GM21526 (cell line): ENCODE measurements at regions not wholly inside any gene's neighbourhood (a gene's known extent, or its start where the extent isn't known, plus 50 kb on each side); places are given as distances from the start of the nearest gene placed in this dataset.

Experiments
- ATAC-seq: cut with Tn5 transposase; IDR thresholded peaks from one replicate; pipeline ENCODE4 v1.9.1; 2021; ENCODE audit warnings: moderate library complexity; ENCODE audit not compliant: unreplicated experiment, low FRiP score

DNA sequence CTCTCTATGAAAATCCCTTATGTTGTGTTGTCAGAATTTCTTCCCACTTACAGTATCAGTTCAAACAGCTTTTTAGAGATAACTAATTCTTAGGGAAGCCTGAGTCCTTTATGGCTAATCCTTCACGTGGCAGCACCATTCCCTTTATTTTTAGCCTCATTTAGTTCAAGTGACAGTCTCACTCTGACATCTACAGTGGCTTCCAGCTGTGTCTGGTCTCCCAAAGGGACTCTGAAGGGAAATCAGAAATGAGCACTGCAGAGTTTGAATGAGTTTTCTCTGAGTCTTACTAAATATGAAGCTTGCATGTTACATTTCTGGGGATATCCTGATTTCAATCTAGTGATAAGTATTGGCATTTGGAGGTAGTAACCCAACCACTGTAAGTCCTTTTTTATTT, 1104.1 kb downstream of the CDH11 start:
- no peak for ATAC-seq

DNA sequence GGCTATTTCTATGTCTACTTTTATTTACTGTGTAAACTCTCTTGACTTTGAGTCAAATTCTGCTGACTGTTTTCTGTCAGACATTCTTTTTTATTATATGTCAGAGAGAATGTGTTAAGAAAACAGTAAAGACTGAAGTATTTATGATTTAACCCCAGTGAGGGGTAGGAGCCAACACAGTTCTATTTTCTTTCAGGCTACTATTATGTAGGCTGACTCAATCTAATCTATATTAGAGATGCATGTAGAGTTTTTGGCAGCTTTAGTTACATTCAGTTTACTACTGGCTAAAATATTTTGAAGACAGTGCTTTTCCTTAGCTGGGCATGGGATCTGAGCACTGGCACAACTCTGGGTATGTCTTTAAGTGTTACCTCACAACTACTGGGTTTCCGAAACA, 1108.0 kb downstream of the CDH11 start:
- no peak for ATAC-seq

- ATAC-seq = no peak
These were observed 1109.7 kb downstream of the CDH11 start for GRCh38 chr16:64012166-64012565.

DNA sequence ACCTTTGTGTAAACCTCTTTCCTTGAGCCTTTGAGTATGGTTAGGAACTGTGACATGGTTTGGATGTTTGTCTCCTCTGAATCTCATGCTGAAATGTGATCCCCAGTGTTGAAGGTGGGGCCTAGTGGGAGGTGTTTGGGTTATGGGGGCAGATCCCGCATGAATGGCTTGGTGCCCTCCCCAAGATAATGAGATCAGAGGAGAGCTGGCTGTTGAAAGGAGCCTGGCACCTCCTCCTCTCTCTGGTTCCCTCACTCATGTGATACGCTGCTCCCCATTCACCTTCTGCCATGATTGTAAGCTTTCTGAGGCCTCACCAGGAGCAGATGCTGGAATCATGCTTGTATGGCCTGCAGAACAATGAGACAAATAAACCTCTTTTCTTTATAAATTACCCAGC, 1110.2 kb downstream of the CDH11 start:
- no peak for ATAC-seq

- no peak for ATAC-seq
These were observed 1113.7 kb downstream of the CDH11 start for GRCh38 chr16:64008131-64008530.

GRCh38 chr16:64004116-64004515, 1117.7 kb downstream of the CDH11 start:
- no peak for ATAC-seq

GRCh38 chr16:63995025-63995424, 1126.8 kb downstream of the CDH11 start:
- no peak for ATAC-seq

GRCh38 chr16:63983401-63983800, 1138.5 kb downstream of the CDH11 start:
- ATAC-seq = no peak

GRCh38 chr16:63982741-63983140, 1139.1 kb downstream of the CDH11 start:
- no peak for ATAC-seq

- no peak for ATAC-seq
These were observed 1139.8 kb downstream of the CDH11 start for GRCh38 chr16:63982110-63982509.

DNA sequence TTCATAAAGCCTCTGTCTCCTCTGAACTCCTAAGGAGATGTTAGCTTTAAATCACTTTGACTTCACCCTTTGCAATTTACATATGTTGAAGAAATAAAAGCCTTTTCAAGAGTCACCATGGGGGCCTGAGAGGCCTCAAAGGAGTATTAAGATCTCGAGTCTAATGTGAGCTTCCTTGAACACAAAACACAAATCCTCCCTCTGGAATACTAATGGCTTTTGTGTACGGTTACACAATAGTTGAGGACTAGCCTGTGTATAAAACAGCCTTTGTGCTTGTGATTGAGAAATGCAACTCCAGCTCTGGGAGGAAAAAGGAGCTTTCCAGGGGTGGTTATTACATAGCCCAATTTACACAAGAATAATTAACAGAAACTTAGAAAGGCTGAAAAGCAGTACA, 1140.2 kb downstream of the CDH11 start:
- ATAC-seq = no peak

GRCh38 chr16:63980763-63981162, 1141.1 kb downstream of the CDH11 start:
- ATAC-seq = no peak

DNA sequence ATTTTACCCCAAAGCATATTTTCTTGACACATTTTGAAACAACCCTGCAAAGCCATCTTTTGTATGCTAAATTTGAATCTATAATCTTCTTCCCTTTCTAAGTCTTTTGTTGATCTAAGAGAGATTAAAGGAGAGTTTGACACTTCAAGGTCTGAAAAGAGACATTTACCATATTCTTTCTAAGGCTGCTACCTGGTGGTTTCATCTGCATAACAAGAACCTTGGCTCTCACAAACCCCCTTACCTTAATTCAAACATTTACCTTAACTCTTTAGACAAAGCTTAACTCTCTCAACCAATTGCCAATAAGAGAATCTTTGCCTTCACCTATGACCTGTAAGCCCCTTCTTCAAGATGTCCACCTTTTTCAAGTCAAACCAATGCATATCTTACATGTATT, 1143.6 kb downstream of the CDH11 start:
- no peak for ATAC-seq

- ATAC-seq = no peak
These were observed 1145.5 kb downstream of the CDH11 start for GRCh38 chr16:63976345-63976744.

GRCh38 chr16:63975669-63976068, 1146.2 kb downstream of the CDH11 start:
- no peak for ATAC-seq

DNA sequence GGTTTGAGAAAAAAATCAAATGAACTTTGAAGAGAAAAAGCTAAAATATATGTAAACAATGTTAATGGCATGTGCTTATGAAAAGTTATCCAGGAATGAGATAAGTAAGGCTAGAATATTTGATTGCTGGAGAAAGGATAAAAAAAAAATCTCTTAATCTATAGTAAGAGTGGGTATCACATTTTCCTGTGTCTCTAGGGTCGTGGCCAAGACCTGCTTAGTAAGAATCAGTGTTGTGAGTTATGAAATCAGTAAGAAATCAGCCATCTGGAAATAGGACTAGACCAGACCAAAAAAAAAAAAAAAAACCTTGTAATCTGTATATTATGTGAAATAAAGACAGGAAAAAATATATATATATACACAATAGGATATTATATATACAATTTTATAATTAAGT, 1153.9 kb downstream of the CDH11 start:
- no peak for ATAC-seq

DNA sequence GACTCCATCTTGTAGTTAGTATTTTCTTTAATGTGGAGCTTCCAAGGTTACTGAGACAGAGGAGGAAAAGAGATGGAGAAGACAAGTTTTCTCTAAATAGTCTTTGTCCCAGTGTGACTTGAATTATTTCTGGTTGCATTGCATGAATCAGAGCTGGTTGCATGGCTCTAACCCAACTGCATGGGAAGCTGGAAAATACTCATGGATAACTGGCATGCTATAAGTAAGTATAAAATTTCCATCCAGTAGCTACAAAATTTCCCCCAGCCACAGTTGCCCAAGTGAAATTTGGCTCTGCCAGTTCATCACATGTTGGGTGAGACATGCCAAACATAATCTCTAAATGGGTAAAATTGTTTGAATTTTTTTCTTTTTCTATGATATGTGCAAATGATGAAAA, 1161.5 kb downstream of the CDH11 start:
- no peak for ATAC-seq

DNA sequence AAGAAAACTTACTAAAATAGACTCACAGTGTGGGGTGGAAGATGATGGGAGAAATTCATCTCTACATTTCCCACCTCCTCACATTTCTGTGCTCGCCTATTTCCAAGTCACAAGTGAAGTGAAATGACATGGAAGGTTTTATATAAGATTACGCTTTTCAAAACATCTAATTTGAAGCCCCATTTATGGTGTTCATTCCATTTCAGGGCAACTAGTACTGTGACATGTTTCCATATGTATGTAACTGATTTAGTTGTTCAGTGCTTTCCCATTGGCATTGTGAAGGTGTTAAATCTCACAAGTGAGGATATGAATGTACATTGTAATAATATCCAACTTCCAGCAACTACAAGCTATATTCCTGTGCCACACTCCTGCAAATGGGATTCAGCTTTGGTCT, 1174.8 kb downstream of the CDH11 start:
- ATAC-seq = no peak

DNA sequence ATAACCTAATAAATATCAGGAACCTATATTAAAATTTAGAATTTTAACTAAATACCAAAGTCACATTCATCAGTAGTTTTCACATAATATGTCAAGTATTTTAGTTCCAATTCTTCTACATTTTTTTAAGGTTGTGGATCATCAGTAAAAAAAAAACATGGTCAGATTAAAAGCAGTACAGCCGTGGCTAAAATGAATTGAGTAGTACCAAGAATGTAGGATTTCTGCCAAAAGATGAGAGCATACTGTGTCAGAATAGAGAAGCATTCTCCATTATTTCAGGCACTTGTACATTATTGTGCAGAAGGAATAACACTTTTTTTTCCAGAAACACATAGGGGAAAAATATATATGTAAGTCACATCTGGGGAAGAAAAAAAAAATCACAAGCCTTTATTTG, 1176.1 kb downstream of the CDH11 start:
- no peak for ATAC-seq

- ATAC-seq = no peak
These were observed 1178.3 kb downstream of the CDH11 start for GRCh38 chr16:63943566-63943965.

DNA sequence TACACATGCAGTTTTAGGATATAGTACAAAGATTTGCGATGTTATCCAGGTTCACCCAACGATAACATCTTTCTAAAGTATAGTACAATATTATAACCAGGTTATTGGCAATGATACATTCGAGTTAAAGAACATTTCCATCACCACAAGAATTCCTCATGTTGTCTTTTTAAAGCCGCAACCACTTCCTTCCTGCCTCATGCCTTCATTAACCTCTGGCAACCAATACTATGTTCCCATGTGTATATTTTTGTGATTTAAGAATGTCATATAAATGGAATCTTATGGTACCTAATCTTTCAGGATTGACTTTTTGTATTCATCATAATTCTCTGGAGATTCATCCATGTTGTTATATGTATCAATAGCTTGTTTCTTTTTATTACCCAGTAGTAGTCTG, 1183.2 kb downstream of the CDH11 start:
- ATAC-seq = no peak

DNA sequence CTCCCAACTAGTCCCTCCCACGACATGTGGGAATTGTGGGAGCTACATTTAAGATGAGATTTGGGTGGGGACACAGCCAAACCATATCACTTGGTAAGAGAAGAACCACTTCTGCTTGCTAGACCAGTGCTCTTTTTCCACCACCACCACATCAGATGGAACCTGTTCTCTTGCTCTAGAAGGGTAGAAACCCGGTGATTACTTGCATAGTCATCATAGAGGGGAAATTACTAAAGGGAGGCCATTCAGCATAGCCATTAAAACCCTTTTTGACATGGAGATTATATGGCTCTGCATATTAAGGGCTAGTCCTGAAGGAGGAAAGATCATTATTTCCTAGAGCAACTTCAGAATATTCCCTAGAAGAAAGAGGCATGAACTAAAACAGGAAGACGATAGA, 1188.0 kb downstream of the CDH11 start:
- ATAC-seq = no peak

GRCh38 chr16:63928421-63928820, 1193.4 kb downstream of the CDH11 start:
- ATAC-seq = no peak

DNA sequence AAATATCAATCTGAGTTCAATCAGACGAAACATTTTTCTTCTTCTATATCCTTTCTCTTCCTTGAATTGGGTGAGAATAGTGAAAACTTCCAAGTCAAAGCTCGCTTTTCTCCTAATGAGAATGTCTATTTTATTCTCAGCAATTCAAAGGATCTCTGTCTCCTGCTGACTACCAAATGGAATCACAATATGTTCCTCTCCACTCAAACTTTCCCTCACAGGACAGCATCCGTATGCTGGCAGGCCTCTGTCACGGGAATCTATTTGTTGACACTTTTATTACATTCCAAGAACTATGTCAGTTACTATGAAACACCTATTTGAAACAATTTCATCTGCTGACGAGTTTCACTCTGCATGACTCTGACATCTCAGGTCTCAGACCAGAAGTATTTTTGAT, 1196.6 kb downstream of the CDH11 start:
- ATAC-seq = no peak
